ENCODE measurements at regions not wholly inside any gene's neighbourhood (a gene's known extent, or its start where the extent isn't known, plus 50 kb on each side); places are given as distances from the start of the nearest gene placed in this dataset.
A peak's percentile ranks its signal among the peaks of the same experiment; 100 is the strongest.

DNA sequence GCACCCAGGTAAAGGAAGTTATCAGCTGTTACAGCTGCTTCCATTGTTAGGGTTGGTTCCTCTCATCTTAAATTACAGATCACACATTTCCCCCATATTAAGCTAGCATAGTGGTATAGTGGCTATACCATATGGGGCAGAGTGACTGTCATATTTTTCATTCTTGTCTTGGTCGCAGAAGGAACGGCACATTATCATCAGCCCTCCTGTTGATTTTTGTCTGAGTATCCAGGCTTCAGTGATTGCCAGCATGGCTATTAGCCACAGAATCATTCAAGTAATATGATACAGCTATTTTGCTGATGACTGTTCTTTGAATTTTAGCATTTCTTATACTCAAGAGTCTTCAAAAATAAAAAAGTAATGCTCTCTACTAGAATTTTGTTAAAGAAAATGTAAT lies 240.9 kb downstream of the LIG4 start:
- TF ChIP-seq, protein P1, sequence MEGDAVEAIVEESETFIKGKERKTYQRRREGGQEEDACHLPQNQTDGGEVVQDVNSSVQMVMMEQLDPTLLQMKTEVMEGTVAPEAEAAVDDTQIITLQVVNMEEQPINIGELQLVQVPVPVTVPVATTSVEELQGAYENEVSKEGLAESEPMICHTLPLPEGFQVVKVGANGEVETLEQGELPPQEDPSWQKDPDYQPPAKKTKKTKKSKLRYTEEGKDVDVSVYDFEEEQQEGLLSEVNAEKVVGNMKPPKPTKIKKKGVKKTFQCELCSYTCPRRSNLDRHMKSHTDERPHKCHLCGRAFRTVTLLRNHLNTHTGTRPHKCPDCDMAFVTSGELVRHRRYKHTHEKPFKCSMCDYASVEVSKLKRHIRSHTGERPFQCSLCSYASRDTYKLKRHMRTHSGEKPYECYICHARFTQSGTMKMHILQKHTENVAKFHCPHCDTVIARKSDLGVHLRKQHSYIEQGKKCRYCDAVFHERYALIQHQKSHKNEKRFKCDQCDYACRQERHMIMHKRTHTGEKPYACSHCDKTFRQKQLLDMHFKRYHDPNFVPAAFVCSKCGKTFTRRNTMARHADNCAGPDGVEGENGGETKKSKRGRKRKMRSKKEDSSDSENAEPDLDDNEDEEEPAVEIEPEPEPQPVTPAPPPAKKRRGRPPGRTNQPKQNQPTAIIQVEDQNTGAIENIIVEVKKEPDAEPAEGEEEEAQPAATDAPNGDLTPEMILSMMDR (IDR thresholded peaks at IDR 0.05; ENCODE audit: insufficient read depth, low read length, severe bottlenecking): no peak
- no peak overlapping the region for H3K4me3 ChIP-seq (ENCODE audit: low read depth, low read length)
- no peaks in the 10 kb centered on the region for H3K27me3 ChIP-seq (ENCODE audit: control insufficient read depth, insufficient read depth, low read length)
- DNase-seq (ENCODE audit: low read depth) (no peak), FAIRE-seq (no peak)
- H3K36me3 ChIP-seq (ENCODE audit: control insufficient read depth, insufficient read depth, low read length): no peaks in the 10 kb centered on the region

DNA sequence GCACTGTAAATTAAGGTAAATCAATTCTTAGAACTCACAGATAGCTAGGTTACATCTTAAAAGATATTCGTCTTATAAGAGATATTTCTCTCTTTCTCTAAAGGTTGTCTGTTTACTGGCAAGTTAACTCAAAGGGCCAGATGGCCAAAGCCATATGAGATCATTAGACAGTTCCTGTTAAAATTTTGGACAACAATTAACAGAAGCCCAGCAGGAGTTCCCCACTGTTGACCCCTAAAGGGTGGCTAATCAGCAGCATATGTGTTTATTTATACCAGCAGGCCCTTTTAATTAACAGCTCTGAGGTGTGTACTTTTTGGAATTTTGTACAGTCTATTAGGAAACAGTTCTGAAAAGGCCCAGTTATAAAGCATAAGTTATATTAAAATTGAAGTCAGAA lies 245.8 kb downstream of the LIG4 start:
- Histone ChIP-seq H3K27me3 (ENCODE audit: control insufficient read depth, insufficient read depth, low read length) (no peaks in the 10 kb centered on the region), H3K4me3 (ENCODE audit: low read depth, low read length) (no peak overlapping the region), H3K36me3 (ENCODE audit: control insufficient read depth, insufficient read depth, low read length) (no peaks in the 10 kb centered on the region)
- FAIRE-seq (no peak), DNase-seq (ENCODE audit: low read depth) (no peak)
- TF ChIP-seq, protein P1 (IDR thresholded peaks at IDR 0.05; ENCODE audit: insufficient read depth, low read length, severe bottlenecking): no peak

DNA sequence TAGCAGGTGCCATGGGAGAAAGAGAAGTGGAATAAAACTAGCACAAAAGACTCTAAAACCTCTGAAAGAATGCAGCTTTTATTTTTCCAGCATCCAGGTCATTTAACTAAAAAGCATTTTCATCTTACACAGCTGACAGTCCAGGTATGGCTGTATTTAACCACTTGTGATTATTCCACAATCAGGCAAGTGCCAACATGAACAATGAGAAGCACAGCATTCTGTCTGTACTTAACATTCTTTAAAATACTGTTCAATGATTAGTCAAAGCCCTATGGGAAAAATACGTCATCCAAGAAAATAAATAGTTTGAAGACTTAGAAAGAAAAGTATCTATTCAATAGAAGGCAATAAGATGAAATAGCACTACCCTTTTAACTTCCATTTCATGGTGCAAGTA lies 246.9 kb downstream of the LIG4 start:
- H3K27me3 ChIP-seq (ENCODE audit: control insufficient read depth, insufficient read depth, low read length): no peaks in the 10 kb centered on the region
- DNase-seq (ENCODE audit: low read depth) (peak; percentile 62), FAIRE-seq (no peak)
- H3K4me3 ChIP-seq (ENCODE audit: low read depth, low read length): no peak overlapping the region
- H3K36me3 ChIP-seq (ENCODE audit: control insufficient read depth, insufficient read depth, low read length): no peaks in the 10 kb centered on the region
- TF ChIP-seq, protein P1 (IDR thresholded peaks at IDR 0.05; ENCODE audit: insufficient read depth, low read length, severe bottlenecking): no peak

DNA sequence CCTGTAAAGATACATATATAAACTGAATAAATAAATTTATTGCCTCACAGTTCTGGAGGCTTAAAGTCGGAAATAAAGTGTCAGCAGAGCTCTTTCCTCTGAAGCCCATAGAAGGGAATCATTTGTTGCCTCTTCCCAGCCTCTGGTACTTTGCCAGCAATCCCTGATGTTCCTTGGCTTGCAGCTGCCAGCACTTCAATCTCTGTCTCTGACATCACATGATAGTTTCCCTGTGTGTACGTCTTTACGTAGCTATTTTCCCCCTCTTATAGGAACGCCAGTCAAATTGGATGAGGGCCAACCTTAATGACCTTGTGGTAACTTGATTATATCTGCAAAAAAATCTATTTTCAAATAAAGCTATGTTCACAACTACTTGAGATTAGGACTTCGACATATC lies 250.9 kb downstream of the LIG4 start:
- Histone ChIP-seq H3K4me3 (ENCODE audit: low read depth, low read length) (no peak overlapping the region), H3K27me3 (ENCODE audit: control insufficient read depth, insufficient read depth, low read length) (no peaks in the 10 kb centered on the region), H3K36me3 (ENCODE audit: control insufficient read depth, insufficient read depth, low read length) (no peaks in the 10 kb centered on the region)
- TF ChIP-seq, protein P1 (IDR thresholded peaks at IDR 0.05; ENCODE audit: insufficient read depth, low read length, severe bottlenecking): no peak
- FAIRE-seq (no peak), DNase-seq (ENCODE audit: low read depth) (no peak)

DNA sequence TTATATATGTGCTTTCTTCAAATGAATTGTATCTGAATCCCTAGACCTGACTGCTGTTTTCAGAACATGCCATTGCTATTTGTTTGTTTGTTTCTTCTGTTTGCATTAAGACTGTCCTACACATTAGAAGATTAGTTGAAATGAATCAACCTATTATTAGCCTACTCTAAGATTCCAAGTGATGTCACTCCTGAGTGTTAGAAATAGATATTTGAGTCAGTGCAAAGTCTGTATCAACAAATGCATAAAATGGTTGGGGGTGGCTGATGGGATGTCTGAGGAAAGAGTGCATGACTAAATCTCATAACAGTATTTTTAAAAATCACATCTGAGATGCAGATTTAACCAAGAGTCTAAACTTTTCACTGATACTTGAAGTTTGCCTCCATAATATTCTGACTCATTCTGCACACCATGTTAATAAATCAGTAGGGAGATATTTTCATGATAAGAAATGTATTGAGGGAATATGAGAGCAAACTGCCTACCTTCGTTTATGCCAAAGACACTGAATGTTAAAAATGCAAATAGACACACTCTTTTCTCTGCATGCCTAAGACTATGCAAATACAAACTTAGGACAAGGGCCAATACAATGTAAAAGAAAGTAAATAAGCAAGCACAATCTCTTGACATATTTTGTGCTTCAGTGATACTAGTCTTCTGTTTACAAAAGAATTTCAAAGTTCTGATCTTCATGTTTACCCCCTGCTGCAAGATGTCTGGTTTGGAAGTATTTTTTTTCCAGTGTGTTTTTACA lies 253.3 kb downstream of the LIG4 start:
- no peak for FAIRE-seq
- no peaks in the 10 kb centered on the region for H3K36me3 ChIP-seq (ENCODE audit: control insufficient read depth, insufficient read depth, low read length)
- H3K4me3 ChIP-seq (ENCODE audit: low read depth, low read length): no peak overlapping the region
- H3K27me3 ChIP-seq (ENCODE audit: control insufficient read depth, insufficient read depth, low read length): no peaks in the 10 kb centered on the region
- no peak for DNase-seq (ENCODE audit: low read depth)
- TF ChIP-seq, protein P1 (IDR thresholded peaks at IDR 0.05; ENCODE audit: insufficient read depth, low read length, severe bottlenecking): no peak

DNA sequence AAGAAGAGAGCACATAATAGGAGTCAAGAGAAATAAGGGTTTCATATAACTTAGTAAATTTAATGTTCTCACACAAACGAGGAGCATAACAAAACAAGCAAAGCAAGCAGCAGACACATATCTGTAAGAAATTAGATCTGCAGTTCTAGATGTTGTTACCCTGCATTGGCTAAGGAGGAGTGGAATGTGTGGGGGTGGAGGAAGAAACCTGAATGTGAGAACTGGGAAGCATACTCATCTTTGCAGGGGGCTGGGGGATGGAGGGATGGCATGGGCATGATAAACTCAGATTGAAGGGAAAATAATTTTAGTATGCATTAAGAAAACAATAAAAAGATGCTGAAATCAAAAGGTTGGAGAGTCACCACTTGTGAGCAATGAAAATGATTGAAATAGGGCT lies 255.0 kb downstream of the LIG4 start:
- TF ChIP-seq, protein P1 (IDR thresholded peaks at IDR 0.05; ENCODE audit: insufficient read depth, low read length, severe bottlenecking): no peak
- Histone ChIP-seq H3K36me3 (ENCODE audit: control insufficient read depth, insufficient read depth, low read length) (no peaks in the 10 kb centered on the region), H3K4me3 (ENCODE audit: low read depth, low read length) (no peak overlapping the region), H3K27me3 (ENCODE audit: control insufficient read depth, insufficient read depth, low read length) (no peaks in the 10 kb centered on the region)
- no peak for FAIRE-seq
- DNase-seq (ENCODE audit: low read depth): no peak

All from bronchial epithelial cell (primary cell).